Ectodermal cell (in vitro differentiated cells): ENCODE measurements at regions not wholly inside any gene's neighbourhood (a gene's known extent, or its start where the extent isn't known, plus 50 kb on each side); places are given as distances from the start of the nearest gene placed in this dataset.

ENCODE experiments used
- H3K27ac ChIP-seq: 2 replicates; pipeline ENCODE4 v1.7.0; 2013; ENCODE audit warnings: mild to moderate bottlenecking, low read depth, low read length; ENCODE audit not compliant: insufficient read depth, poor library complexity, severe bottlenecking
- H3K27me3 ChIP-seq: 2 replicates; pipeline ENCODE4 v1.7.0; 2013; ENCODE audit warnings: mild to moderate bottlenecking, low read length; ENCODE audit not compliant: insufficient read depth, control insufficient read depth, poor library complexity, severe bottlenecking
- H3K36me3 ChIP-seq: one replicate; pipeline ENCODE4 v1.7.0; 2013; ENCODE audit warnings: low read length; ENCODE audit not compliant: control insufficient read depth, insufficient read depth
- H3K4me1 ChIP-seq: one replicate; pipeline ENCODE4 v1.7.0; 2013; ENCODE audit warnings: low read length; ENCODE audit not compliant: control insufficient read depth, insufficient read depth
- H3K4me3 ChIP-seq: 2 replicates; pipeline ENCODE4 v1.7.0; 2013; ENCODE audit warnings: low read depth, low read length, control low read depth; ENCODE audit not compliant: insufficient read depth
- H3K9me3 ChIP-seq: 2 replicates; pipeline ENCODE4 v1.7.0; 2013; ENCODE audit warnings: mild to moderate bottlenecking, low read length, moderate library complexity; ENCODE audit not compliant: control insufficient read depth
- WGBS, 2 experiments: methylation state at CpG; one replicate each; pipeline ENCODE4 v1.1.7; 2013; ENCODE audit warnings: missing lambda C conversion rate in 2 of 2; 5-methylcytosine and 5-hydroxymethylcytosine counted together

DNA sequence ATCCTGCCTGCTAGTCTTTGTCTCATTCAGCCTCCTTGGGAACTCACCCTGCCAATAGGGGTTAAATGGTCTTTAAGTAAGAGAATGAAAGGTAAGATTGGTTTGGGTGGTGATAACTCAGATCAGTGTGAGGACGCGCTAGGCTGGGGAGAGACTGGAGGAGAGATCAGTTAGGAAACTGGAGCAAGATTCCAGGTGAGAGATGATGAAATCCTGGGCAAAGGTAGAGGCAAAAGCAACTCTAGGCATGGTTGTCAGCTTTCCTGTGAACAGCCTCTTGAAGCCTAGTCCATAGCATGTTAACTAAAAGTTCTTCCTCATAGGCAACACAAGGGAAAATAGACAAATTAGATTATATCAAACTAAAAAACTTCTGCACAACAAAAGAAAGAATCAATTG is 145.2 kb upstream of the ANKRD28 start:
- Histone ChIP-seq H3K9me3 (no peaks in the 10 kb centered on the region), H3K27me3 (no peaks in the 10 kb centered on the region), H3K4me3 (no peak overlapping the region), H3K27ac (no peak overlapping the region), H3K4me1 (no peaks in the 10 kb centered on the region), H3K36me3 (no peaks in the 10 kb centered on the region)
- WGBS, 2 experiments = 96 to 97% methylated on average over 2 of the region's 2 CpGs

DNA sequence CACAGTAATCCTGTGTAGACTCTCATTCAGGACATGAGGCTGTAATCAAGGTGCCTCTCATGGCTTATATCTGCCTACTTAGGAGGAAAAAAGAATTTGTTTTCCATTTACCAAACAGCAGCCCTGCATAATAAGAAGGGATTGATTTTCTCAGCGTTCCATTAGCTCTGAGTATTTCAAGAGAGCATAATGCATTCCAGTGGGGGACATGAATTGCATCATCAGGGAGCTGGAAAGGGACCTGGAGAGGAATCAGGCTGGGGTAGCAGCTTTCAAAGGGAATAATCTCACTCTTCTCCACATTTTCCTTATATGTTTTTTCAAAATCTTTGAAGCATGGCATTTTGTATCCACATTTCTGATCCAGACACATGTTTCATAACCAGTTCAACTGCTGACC is 150.6 kb upstream of the ANKRD28 start:
- no peaks in the 10 kb centered on the region for H3K4me1 ChIP-seq
- WGBS, 2 experiments = 76 to 81% methylated on average over 1 of the region's 1 CpG
- no peaks in the 10 kb centered on the region for H3K27me3 ChIP-seq
- no peaks in the 10 kb centered on the region for H3K9me3 ChIP-seq
- H3K36me3 ChIP-seq = no peaks in the 10 kb centered on the region
- H3K27ac ChIP-seq = no peak overlapping the region
- no peak overlapping the region for H3K4me3 ChIP-seq

DNA sequence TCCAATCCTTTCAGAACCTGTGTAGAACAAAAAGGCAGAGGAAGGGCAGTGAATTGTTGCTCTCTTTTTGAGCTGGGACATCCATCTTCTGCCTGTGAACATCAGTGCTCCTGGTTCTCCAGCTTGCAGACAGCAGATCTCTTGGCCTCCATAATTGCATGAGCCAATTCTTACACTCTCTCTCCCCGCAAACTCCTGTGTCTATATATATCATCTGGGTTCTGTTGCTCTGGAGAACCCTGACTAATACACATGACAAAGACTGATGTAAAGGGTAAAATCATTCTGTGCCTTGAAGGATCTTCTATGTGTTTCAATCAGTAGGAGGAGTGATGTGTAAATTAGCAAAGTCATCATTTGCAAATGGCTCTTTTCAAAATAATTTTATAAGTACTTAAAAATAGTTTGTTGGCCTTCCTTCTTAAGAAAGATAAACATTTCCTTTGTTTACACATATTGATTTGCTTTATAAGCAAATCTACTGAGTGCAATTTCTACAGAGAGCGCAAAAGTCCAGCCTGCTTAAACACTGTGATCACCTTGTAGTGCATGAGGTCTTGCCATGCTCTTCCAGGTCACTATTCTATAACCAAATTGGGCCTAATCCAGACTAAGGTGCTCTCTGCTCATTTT is 154.9 kb upstream of the ANKRD28 start:
- WGBS, 2 experiments = 90 to 100% methylated on average over 2 of the region's 2 CpGs
- Histone ChIP-seq H3K36me3 (no peaks in the 10 kb centered on the region), H3K27me3 (no peaks in the 10 kb centered on the region), H3K4me1 (peaks cover 5% of the 10 kb centered on the region), H3K27ac (no peak overlapping the region), H3K4me3 (no peak overlapping the region), H3K9me3 (no peaks in the 10 kb centered on the region)

DNA sequence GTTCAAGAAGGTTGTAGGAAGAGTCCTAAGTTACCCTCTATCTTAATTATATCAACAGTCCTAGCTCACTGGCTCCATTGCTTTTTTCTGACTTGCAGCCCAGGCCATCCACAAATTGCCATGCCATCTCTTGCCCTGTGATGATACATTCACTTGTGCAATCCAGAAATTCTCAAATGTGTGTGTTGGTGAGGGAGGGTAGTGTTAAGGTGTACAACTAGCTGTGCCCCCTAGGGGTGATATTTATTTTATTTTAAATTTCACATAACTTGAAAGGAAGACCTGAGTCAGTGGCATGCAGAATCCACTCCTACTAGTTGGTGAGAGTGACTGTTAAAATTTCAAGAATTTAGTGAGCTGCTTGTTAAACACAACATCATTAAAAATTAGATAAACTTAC is 156.1 kb upstream of the ANKRD28 start:
- Histone ChIP-seq H3K27ac (no peak overlapping the region), H3K36me3 (no peaks in the 10 kb centered on the region), H3K27me3 (no peaks in the 10 kb centered on the region), H3K9me3 (no peaks in the 10 kb centered on the region), H3K4me3 (no peak overlapping the region), H3K4me1 (peaks cover 5% of the 10 kb centered on the region)

DNA sequence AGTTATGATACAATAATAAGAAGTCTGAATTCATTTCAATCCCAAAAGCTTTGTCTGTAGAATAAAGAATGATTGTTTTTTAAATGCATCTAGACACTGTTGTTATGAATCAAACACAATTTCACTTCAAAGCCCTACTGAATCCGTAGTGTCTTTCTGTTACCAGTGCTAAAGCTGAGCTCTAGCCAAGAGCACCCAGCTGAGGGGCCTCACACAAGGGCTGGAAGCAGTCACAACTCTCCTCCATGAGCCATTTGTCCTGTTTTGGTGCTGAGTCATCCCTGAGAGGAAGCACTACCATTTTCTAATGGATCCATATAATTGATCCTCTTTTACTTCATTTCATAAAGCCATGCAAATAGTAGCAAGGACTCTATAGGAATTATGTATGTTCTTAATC is 158.2 kb upstream of the ANKRD28 start:
- WGBS, 2 experiments = 85% methylated on average over 1 of the region's 1 CpG
- H3K27ac ChIP-seq = no peak overlapping the region
- H3K36me3 ChIP-seq = no peaks in the 10 kb centered on the region
- no peaks in the 10 kb centered on the region for H3K9me3 ChIP-seq
- no peak overlapping the region for H3K4me3 ChIP-seq
- H3K4me1 ChIP-seq = peaks cover 5% of the 10 kb centered on the region
- no peaks in the 10 kb centered on the region for H3K27me3 ChIP-seq

DNA sequence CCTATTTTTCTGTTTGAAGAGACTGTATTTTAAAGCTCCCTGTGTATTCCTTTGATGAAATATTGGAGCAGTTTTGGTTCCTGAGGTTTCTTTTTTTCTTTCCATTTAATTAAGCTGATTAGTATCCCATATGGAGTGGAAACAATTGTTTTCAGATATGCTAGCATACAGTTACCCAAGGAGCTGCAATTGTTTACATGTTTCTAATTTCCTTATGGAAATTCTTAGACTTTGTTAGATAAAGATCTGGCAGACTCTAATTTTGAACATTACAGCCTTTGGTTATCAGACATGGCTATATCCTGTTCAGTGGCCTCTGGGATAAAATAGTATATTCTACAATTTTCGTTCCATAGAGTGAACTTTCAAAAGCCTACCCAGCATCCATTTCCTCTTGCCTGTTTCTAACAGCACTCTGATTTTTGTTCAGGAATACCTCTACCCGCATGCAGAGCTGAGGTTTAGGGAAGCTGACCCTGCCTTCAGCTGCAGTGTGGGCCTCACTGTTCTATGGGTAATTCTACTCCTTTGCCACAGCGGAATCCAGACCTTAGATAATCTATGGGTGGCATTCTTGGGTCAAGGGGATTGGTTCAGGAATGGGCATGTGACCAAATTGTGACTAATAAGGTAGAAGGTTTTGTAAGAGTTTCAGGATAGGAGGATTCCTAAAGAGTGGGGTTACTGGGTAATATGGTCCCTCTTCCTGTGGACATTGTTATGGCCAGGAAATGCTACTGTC is 161.1 kb upstream of the ANKRD28 start:
- Histone ChIP-seq H3K36me3 (no peaks in the 10 kb centered on the region), H3K27ac (no peak overlapping the region), H3K4me3 (no peak overlapping the region), H3K9me3 (no peaks in the 10 kb centered on the region), H3K27me3 (no peaks in the 10 kb centered on the region), H3K4me1 (peaks cover 5% of the 10 kb centered on the region)
- WGBS, 2 experiments = 93 to 94% methylated on average over 3 of the region's 3 CpGs

DNA sequence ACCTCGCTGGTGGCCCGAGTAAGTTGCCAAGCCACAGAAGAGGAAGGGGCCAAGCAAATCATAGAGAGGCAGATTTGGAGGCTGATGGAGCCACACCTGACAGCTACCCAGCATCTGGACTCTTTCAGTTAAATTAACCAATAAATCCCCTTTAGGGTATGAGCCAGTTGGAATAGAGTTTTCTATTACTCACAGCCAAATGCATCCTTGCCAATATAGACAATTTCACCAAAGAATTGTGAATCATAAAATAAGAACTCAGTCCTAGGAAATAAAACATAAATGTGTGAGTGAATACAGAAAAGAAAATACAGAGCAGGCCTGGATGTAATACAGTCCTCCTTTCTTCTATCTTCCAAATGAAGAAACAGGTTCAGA is 161.6 kb upstream of the ANKRD28 start:
- no peak overlapping the region for H3K27ac ChIP-seq
- no peaks in the 10 kb centered on the region for H3K27me3 ChIP-seq
- peaks cover 5% of the 10 kb centered on the region for H3K4me1 ChIP-seq
- no peak overlapping the region for H3K4me3 ChIP-seq
- WGBS, 2 experiments = 96 to 100% methylated on average over 2 of the region's 2 CpGs
- no peaks in the 10 kb centered on the region for H3K9me3 ChIP-seq
- no peaks in the 10 kb centered on the region for H3K36me3 ChIP-seq

DNA sequence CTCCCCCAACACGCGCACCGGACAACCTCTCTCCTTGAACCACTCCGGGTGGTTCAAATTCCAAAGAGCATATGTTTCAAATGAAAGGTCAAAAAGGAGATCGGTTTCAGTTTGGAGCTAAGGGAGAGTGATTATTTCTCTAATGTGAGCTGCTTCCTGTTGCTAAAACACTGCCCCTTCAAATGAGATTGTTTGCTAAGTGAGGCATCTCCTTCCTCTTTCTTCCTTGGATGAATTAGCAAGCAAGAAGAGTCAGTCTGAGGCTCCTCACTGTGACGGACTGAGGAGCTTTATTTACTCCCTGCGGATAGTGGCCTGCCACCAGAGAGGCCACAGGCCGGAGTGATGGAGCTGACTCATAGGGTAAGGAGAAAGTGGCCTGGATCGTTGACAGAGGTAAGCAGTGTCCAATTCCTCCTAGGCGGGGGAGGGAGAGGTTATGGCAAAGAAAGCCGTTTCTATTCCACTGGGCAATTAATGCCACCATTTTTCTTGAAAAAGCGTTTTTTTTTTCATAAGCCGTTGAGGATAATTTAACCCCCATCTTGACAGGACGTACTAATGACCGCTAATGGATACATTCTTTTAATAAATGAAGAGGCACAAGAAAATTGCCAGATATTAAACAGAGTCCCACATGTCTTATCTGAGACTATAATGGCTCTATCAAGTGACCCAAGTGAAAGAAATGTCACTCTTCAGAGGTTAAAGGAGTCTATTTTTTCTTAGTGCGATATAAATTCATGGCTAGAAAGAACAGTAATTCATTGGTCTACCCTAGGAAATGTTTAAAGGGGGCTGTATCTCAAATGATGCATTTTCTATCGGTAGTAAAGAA is 167.0 kb upstream of the ANKRD28 start:
- H3K4me3 ChIP-seq = no peak overlapping the region
- WGBS, 2 experiments = 66 to 70% methylated on average over 17 of the region's 17 CpGs
- H3K27me3 ChIP-seq = no peaks in the 10 kb centered on the region
- no peak overlapping the region for H3K27ac ChIP-seq
- H3K4me1 ChIP-seq = no peaks in the 10 kb centered on the region
- no peaks in the 10 kb centered on the region for H3K36me3 ChIP-seq
- H3K9me3 ChIP-seq = no peaks in the 10 kb centered on the region

DNA sequence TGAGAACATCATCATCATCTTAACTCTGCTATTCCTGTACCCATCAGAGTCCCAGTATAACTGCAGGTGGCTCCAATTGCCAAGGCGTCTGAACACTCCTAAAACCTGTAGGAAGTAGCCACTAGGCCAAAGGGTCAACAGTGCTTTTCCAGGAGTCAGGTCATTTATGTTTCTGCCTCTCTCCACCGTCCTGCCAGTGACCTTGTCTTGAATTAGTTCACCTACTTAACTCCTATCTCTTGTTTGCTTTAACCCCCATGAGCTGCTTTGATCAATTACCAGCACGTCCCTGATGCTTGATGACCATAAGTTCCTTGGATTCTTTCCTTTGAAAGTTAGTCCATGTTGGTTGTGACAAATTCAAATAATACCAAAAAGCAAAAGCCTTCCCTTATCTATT is 169.8 kb upstream of the ANKRD28 start:
- no peaks in the 10 kb centered on the region for H3K36me3 ChIP-seq

DNA sequence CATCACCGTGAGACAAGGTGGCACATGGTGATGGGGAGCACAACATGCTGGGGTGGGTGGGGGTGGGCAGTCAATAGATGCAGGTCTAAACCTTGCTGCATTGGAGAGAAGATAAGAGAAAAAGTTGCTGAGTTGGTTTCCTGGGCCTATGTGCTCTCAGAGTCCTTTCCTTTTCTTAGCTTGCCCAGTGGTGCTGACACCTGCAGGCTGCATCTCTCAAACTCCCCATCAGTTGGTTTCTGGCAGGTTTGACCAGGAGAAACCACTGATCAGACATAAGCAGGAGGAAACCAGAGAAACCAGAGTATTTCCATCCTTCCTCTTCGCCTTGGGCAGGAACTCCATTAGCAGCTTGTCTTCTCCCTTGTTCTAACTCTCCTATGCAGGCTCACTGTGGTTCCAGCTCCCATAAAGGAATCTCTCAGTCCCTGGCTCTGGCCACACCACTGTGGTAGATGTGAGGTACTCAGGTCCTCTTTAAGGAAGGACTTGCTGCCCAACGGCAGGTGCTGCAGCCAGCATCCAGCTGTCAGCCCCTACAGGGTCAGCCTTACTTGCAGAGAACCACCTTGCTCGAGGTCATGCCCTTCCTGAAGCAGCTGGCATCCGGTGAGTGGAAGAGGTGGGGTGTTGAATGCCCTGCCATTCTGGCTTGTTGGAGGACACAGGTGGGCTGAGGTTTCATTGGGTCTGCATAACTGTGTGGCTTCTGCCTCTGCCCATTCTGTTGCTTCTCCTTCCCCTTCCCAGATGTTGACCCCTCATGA is 172.3 kb upstream of the ANKRD28 start:
- 91% methylated on average over 5 of the region's 5 CpGs for WGBS, 2 experiments
- Histone ChIP-seq H3K27ac (no peak overlapping the region), H3K4me1 (no peaks in the 10 kb centered on the region), H3K36me3 (no peaks in the 10 kb centered on the region), H3K27me3 (no peaks in the 10 kb centered on the region), H3K9me3 (no peaks in the 10 kb centered on the region), H3K4me3 (no peak overlapping the region)

More for the DNA sequence above, 169.8 kb upstream of the ANKRD28 start:
- no peaks in the 10 kb centered on the region for H3K4me1 ChIP-seq
- H3K27me3 ChIP-seq = no peaks in the 10 kb centered on the region
- no peak overlapping the region for H3K4me3 ChIP-seq
- H3K27ac ChIP-seq = no peak overlapping the region
- no peaks in the 10 kb centered on the region for H3K9me3 ChIP-seq
- 56 to 58% methylated on average over 3 of the region's 3 CpGs for WGBS, 2 experiments
